ENCODE measurements at regions not wholly inside any gene's neighbourhood (a gene's known extent, or its start where the extent isn't known, plus 50 kb on each side); places are given as distances from the start of the nearest gene placed in this dataset.

- TF ChIP-seq CTCF (IDR thresholded peaks at IDR 0.05 in 8 of 11, conservative IDR thresholded peaks at IDR 0.05 in 3 of 11) (no peak), POLR2A (IDR thresholded peaks at IDR 0.05) (no peak), POLR2AphosphoS5 (IDR thresholded peaks at IDR 0.05) (no peak)
Observed at GRCh38 chr22:45103756-45104155, 60.0 kb upstream of the NUP50 start.
